ENCODE measurements at regions not wholly inside any gene's neighbourhood (a gene's known extent, or its start where the extent isn't known, plus 50 kb on each side); places are given as distances from the start of the nearest gene placed in this dataset.

DNA sequence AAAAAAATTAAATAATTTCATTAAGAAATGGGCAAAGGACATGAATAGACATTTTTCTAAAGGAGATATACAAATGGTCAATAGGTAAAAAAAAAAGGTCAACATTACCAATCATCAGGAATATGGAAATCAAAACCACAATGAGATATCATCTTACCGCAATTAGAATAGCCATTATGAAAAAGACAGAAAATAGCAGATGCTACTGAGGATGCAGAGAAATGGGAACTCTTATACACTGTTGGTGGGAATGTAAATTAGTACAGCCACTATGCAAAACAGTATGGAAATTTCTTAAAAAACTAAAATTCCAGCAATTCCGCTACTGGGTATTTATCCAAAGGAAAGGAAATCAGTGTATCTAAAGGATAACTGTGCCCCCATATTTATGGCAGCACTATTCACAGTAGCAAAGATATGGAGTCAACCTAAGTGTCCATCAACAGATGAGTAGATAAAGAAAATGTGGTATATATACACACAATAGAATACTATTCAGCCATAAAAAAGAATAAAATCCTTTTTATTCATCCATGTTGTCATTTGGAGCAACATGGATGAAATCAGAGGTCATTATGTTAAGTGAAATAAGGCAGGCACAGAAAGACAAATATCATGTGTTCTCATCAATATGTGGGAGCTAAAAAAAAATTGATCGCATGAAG lies 132.4 kb downstream of the RPL22L1 start:
- TF ChIP-seq, protein P1, sequence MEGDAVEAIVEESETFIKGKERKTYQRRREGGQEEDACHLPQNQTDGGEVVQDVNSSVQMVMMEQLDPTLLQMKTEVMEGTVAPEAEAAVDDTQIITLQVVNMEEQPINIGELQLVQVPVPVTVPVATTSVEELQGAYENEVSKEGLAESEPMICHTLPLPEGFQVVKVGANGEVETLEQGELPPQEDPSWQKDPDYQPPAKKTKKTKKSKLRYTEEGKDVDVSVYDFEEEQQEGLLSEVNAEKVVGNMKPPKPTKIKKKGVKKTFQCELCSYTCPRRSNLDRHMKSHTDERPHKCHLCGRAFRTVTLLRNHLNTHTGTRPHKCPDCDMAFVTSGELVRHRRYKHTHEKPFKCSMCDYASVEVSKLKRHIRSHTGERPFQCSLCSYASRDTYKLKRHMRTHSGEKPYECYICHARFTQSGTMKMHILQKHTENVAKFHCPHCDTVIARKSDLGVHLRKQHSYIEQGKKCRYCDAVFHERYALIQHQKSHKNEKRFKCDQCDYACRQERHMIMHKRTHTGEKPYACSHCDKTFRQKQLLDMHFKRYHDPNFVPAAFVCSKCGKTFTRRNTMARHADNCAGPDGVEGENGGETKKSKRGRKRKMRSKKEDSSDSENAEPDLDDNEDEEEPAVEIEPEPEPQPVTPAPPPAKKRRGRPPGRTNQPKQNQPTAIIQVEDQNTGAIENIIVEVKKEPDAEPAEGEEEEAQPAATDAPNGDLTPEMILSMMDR (IDR thresholded peaks at IDR 0.05; ENCODE audit: extremely low read depth, insufficient read depth, missing control alignments) = no peak
- DNase-seq (ENCODE audit: low spot score) = no peak
- in situ Hi-C loops (cut with MboI; ENCODE audit: low pct_unique_long_range_greater_than_20kb, low sequenced_read_pairs, unreplicated experiment) = no loop called here

DNA sequence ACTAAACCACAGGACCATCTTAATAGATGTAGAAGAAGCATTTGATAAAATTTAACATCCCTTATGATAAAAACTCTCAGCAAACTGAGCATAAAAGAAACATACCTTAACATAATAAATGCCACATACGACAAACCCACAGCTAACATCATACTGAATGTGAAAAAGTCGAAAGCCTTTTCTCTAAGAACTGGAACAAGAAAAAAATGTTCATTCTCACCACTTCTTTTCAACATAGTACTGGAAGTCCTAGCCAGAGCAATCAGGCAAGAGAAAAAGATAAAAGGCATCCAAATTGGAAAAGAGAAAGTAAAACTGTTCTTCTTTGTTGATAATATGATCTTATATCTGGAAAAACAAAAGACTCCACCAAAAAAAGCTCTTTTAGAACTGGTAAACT lies 134.2 kb downstream of the RPL22L1 start:
- DNase-seq (ENCODE audit: low spot score) = no peak
- TF ChIP-seq, protein P1 (IDR thresholded peaks at IDR 0.05; ENCODE audit: extremely low read depth, insufficient read depth, missing control alignments) = no peak
- in situ Hi-C loops (cut with MboI; ENCODE audit: low pct_unique_long_range_greater_than_20kb, low sequenced_read_pairs, unreplicated experiment) = no loop called here

GRCh38 chr3:170734735-170735065 lies 135.3 kb downstream of the RPL22L1 start:
- DNase-seq (ENCODE audit: low spot score) = no peak
- TF ChIP-seq, protein P1 (IDR thresholded peaks at IDR 0.05; ENCODE audit: extremely low read depth, insufficient read depth, missing control alignments) = no peak
- in situ Hi-C loops (cut with MboI; ENCODE audit: low pct_unique_long_range_greater_than_20kb, low sequenced_read_pairs, unreplicated experiment) = no loop called here

DNA sequence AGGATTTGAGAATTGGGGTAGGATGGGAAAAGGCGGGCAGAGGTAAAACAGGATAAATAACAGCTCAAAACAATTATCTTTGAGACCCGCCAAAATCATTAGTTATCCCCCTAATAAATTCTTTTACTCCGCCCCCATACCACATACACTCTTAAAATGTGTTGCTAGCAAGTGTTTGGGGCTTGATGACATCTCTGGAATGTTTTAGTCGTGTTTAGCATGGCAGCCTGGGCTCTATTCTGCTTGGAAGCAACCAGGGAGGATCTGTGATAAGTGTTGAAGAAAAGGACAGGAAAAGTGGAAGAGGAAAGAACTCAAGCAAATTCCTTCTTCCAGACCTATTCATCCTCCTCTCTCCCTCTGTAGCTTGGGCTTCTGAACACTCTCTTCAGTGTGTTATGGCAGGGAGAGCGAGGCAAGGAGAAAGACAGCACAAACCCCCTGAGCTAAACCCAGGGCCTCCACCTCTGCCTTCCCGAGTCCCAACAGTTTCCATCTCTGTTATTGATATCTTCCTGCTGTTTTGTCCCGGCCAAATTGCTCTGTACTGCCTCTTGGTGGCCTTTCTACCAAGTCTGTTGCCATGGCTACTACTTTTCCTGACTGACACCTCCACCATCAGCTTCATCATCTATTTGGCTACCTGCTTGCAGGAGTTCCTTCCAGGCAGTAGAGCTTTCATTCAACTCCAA lies 135.8 kb downstream of the RPL22L1 start:
- TF ChIP-seq, protein P1 (IDR thresholded peaks at IDR 0.05; ENCODE audit: extremely low read depth, insufficient read depth, missing control alignments) = no peak
- DNase-seq (ENCODE audit: low spot score) = no peak
- in situ Hi-C loops (cut with MboI; ENCODE audit: low pct_unique_long_range_greater_than_20kb, low sequenced_read_pairs, unreplicated experiment) = no loop called here

- TF ChIP-seq, protein P1 (IDR thresholded peaks at IDR 0.05; ENCODE audit: extremely low read depth, insufficient read depth, missing control alignments) = no peak
- in situ Hi-C loops (cut with MboI; ENCODE audit: low pct_unique_long_range_greater_than_20kb, low sequenced_read_pairs, unreplicated experiment) = no loop called here
- no peak for DNase-seq (ENCODE audit: low spot score)
These were observed 137.2 kb downstream of the RPL22L1 start for GRCh38 chr3:170732660-170733245.

DNA sequence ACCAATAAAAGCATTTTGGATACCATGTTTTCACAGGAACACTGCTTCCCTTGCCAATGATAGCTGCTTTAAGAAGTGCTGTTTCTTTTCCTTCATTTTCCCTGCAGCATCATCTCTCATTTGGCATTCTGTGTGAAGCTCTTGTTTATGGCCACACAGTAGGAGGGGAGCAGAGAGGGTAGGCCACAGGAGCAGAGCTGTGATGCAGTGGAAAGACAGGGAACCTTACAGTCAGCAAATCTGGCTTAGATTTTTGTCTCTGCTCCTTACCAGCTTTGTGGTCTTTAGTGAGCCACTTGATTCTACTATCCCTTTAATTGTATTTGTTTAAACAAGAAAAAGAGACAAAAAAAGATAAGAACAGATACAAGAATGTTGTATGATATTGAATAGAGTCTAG lies 138.7 kb downstream of the RPL22L1 start:
- no peak for DNase-seq (ENCODE audit: low spot score)
- TF ChIP-seq, protein P1 (IDR thresholded peaks at IDR 0.05; ENCODE audit: extremely low read depth, insufficient read depth, missing control alignments) = no peak
- in situ Hi-C loops (cut with MboI; ENCODE audit: low pct_unique_long_range_greater_than_20kb, low sequenced_read_pairs, unreplicated experiment) = no loop called here
